Ascending aorta (tissue), 2 donors: ENCODE measurements at regions not wholly inside any gene's neighbourhood (a gene's known extent, or its start where the extent isn't known, plus 50 kb on each side); places are given as distances from the start of the nearest gene placed in this dataset.

ENCODE experiments used
- DNase-seq, 2 donors: peaks; one replicate each; pipeline ENCODE4 v3.0.0-alpha.2; 2019; ENCODE audit warnings: low spot score in 2 of 2
- H3K27ac ChIP-seq, 2 donors: fragments of 200-600 bp; sonication (generic); one replicate each; pipeline ENCODE4 v1.5.1; 2016 to 2017; ENCODE audit warnings: mild to moderate bottlenecking in 1 of 2
- H3K27me3 ChIP-seq: fragments of 200-600 bp; sonication (generic); one replicate; pipeline ENCODE4 v1.5.1; 2017
- H3K36me3 ChIP-seq, 2 donors: fragments of 200-600 bp; sonication (generic); one replicate each; pipeline ENCODE4 v1.5.1; 2016
- H3K4me1 ChIP-seq, 2 donors: fragments of 200-600 bp; sonication (generic); one replicate each; pipeline ENCODE4 v1.5.1; 2016 to 2017; ENCODE audit warnings: mild to moderate bottlenecking in 1 of 2
- H3K4me3 ChIP-seq, 2 donors: fragments of 200-600 bp; sonication (generic); one replicate each; pipeline ENCODE4 v1.5.1; 2016 to 2017; ENCODE audit warnings: mild to moderate bottlenecking in 1 of 2
- H3K9me3 ChIP-seq, 2 donors: fragments of 200-600 bp; sonication (generic); one replicate each; pipeline ENCODE4 v1.5.1; 2016
- CTCF ChIP-seq, 3 experiments: fragments of 200-600 bp in 2 of 3; fragments of 450-650 bp in 1 of 3; sonication (generic) in 2 of 3; IDR thresholded peaks; one replicate each; pipeline ENCODE4 v1.5.1; 2016 to 2019; ENCODE audit warnings: antibody characterized with exemption in 3 of 3, mild to moderate bottlenecking in 1 of 3, moderate library complexity in 1 of 3
- intact Hi-C: fragments of 100-400 bp; cut with DNase I; formaldehyde crosslinking; loops from one replicate; pipeline ENCODE4 v1.15.1; 2023

GRCh38 chr1:115492019-115492595 is 149.7 kb upstream of the VANGL1 start:
- intact Hi-C loops = no loop called here
- no peaks in the 10 kb centered on the region for H3K27me3 ChIP-seq
- TF ChIP-seq CTCF (IDR thresholded peaks at IDR 0.05) = no peak
- no peaks in the 10 kb centered on the region for H3K9me3 ChIP-seq
- DNase-seq = no peak
- H3K4me1 ChIP-seq = no peaks in the 10 kb centered on the region
- H3K36me3 ChIP-seq = no peaks in the 10 kb centered on the region
- no peak overlapping the region for H3K27ac ChIP-seq
- H3K4me3 ChIP-seq = no peak overlapping the region

DNA sequence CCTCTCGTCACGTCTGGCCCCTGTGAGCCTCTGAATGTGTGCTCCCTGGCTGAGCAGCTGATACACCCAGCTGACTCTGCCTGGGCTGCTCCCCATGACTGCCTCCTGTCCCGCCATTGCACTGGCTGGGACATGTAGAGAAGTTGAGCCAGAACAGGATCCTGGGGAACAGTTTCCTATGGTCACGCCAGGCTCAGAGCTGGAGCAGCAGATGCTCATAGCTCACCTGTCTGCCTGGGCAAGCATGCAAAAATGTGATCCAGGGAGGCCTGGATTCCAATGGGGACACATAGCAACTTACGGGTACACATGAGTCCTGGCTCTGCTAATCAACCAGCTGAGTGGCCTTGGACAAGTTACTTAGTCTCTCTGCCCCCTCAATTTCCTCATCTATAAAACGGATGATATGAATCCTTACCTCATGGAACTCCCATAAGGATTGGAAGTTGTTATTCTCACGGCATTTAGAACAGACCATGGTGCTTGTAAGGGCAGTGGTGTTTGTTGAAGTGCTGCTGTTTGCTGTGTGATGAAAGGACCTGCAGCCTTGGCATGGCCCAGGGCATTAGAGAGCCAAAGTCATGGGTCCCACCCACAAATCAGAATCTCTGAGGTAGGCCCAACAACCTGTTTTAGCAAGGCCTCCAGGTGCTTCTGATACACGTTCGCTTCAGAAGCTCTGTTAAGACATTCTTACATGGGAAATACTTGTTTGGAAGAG is 150.3 kb upstream of the VANGL1 start:
- no peaks in the 10 kb centered on the region for H3K9me3 ChIP-seq
- H3K4me3 ChIP-seq = no peak overlapping the region
- H3K27me3 ChIP-seq = no peaks in the 10 kb centered on the region
- H3K36me3 ChIP-seq = no peaks in the 10 kb centered on the region
- intact Hi-C loops = no loop called here
- H3K4me1 ChIP-seq = no peaks in the 10 kb centered on the region
- no peak for DNase-seq
- H3K27ac ChIP-seq = no peak overlapping the region
- TF ChIP-seq CTCF (IDR thresholded peaks at IDR 0.05) = no peak

GRCh38 chr1:115479055-115479482 is 141.0 kb upstream of the NGF start:
- no peaks in the 10 kb centered on the region for H3K9me3 ChIP-seq
- H3K36me3 ChIP-seq = no peaks in the 10 kb centered on the region
- H3K4me3 ChIP-seq = peak overlapping the region in 1 of 2 donors; percentile 51
- intact Hi-C loops = no loop called here
- no peak overlapping the region for H3K27ac ChIP-seq
- H3K27me3 ChIP-seq = no peaks in the 10 kb centered on the region
- peak in 1 of 2 donors; percentile 60 for DNase-seq
- no peaks in the 10 kb centered on the region for H3K4me1 ChIP-seq
- TF ChIP-seq CTCF (IDR thresholded peaks at IDR 0.05) = no peak

- Histone ChIP-seq H3K36me3 (no peaks in the 10 kb centered on the region), H3K4me1 (no peaks in the 10 kb centered on the region), H3K9me3 (no peaks in the 10 kb centered on the region), H3K27ac (no peak overlapping the region), H3K4me3 (no peak overlapping the region), H3K27me3 (no peaks in the 10 kb centered on the region)
- TF ChIP-seq CTCF (IDR thresholded peaks at IDR 0.05) = no peak
- intact Hi-C loops = no loop called here
- no peak for DNase-seq
Observed at GRCh38 chr1:115477071-115477470, 139.0 kb upstream of the NGF start.

- no peak overlapping the region for H3K4me3 ChIP-seq
- no peaks in the 10 kb centered on the region for H3K27me3 ChIP-seq
- no peak for TF ChIP-seq CTCF (IDR thresholded peaks at IDR 0.05)
- intact Hi-C loops = no loop called here
- no peak overlapping the region for H3K27ac ChIP-seq
- no peaks in the 10 kb centered on the region for H3K9me3 ChIP-seq
- no peaks in the 10 kb centered on the region for H3K36me3 ChIP-seq
- no peak for DNase-seq
- no peaks in the 10 kb centered on the region for H3K4me1 ChIP-seq
Observed at GRCh38 chr1:115476616-115477015, 138.6 kb upstream of the NGF start.
